Loucy (cell line): ENCODE measurements at regions not wholly inside any gene's neighbourhood (a gene's known extent, or its start where the extent isn't known, plus 50 kb on each side); places are given as distances from the start of the nearest gene placed in this dataset.

ENCODE experiments used
- H2AFZ ChIP-seq: fragments of 200-600 bp; sonication (generic); 2 replicates; pipeline ENCODE4 v1.6.0; 2016; ENCODE audit warnings: antibody characterized with exemption, mild to moderate bottlenecking, low read length, moderate library complexity
- H3F3A ChIP-seq: fragments of 200-600 bp; 2 replicates; pipeline ENCODE4 v1.6.0; 2016; ENCODE audit warnings: antibody characterized with exemption, low read depth, mild to moderate bottlenecking
- H3K27me3 ChIP-seq: fragments of 200-600 bp; sonication (generic); 2 replicates; pipeline ENCODE4 v1.6.1; 2014; ENCODE audit warnings: low read length, mild to moderate bottlenecking; ENCODE audit not compliant: insufficient read depth, poor library complexity, severe bottlenecking
- H3K36me3 ChIP-seq: fragments of 200-600 bp; sonication (generic); 2 replicates; pipeline ENCODE4 v1.6.1; 2016; ENCODE audit warnings: low read length; ENCODE audit not compliant: insufficient read depth
- H3K4me1 ChIP-seq: fragments of 200-600 bp; sonication (generic); 2 replicates; pipeline ENCODE4 v1.5.1; 2014; ENCODE audit warnings: low read length, mild to moderate bottlenecking; ENCODE audit not compliant: insufficient read depth, poor library complexity, severe bottlenecking
- H3K4me2 ChIP-seq: fragments of 200-600 bp; sonication (generic); 2 replicates; pipeline ENCODE4 v1.6.0; 2014; ENCODE audit warnings: antibody characterized with exemption, low read length, low read depth, mild to moderate bottlenecking; ENCODE audit not compliant: poor library complexity, severe bottlenecking
- H3K4me3 ChIP-seq: fragments of 200-600 bp; sonication (generic); 2 replicates; pipeline ENCODE4 v1.5.1; 2014; ENCODE audit warnings: low read length, mild to moderate bottlenecking, mixed read lengths; ENCODE audit not compliant: poor library complexity, severe bottlenecking
- H3K79me2 ChIP-seq: fragments of 200-600 bp; sonication (generic); 2 replicates; pipeline ENCODE4 v1.6.1; 2014; ENCODE audit warnings: low read length; ENCODE audit not compliant: insufficient read depth
- H3K9ac ChIP-seq: fragments of 200-600 bp; sonication (generic); 2 replicates; pipeline ENCODE4 v1.6.0; 2014; ENCODE audit warnings: mild to moderate bottlenecking, low read depth, low read length, moderate library complexity; ENCODE audit not compliant: poor library complexity, severe bottlenecking
- H3K9me2 ChIP-seq: fragments of 200-600 bp; sonication (generic); replicated peaks from 2 replicates; pipeline ENCODE4 v1.6.1; 2016; ENCODE audit warnings: low read depth, low read length, mixed read lengths
- H3K9me3 ChIP-seq: fragments of 200-600 bp; sonication (generic); 2 replicates; pipeline ENCODE4 v1.6.1; 2014; ENCODE audit warnings: mild to moderate bottlenecking, antibody characterized with exemption, low read length, low read depth; ENCODE audit not compliant: insufficient read depth
- H4K20me1 ChIP-seq: fragments of 200-600 bp; sonication (generic); 2 replicates; pipeline ENCODE4 v1.6.0; 2014; ENCODE audit warnings: antibody characterized with exemption, low read length, mild to moderate bottlenecking; ENCODE audit not compliant: insufficient read depth, poor library complexity, severe bottlenecking
- EZH2phosphoT487 ChIP-seq: fragments of 200-600 bp; IDR thresholded peaks from 2 replicates; pipeline ENCODE4 v1.6.1; 2018; ENCODE audit warnings: antibody characterized with exemption, mild to moderate bottlenecking, moderate library complexity, borderline replicate concordance
- TF ChIP-seq, protein P1 (sequence below): fragments of 200-600 bp; sonication (generic); conservative IDR thresholded peaks from 2 replicates; pipeline ENCODE4 v1.5.1; 2014; ENCODE audit warnings: mild to moderate bottlenecking, antibody characterized with exemption, low read length

DNA sequence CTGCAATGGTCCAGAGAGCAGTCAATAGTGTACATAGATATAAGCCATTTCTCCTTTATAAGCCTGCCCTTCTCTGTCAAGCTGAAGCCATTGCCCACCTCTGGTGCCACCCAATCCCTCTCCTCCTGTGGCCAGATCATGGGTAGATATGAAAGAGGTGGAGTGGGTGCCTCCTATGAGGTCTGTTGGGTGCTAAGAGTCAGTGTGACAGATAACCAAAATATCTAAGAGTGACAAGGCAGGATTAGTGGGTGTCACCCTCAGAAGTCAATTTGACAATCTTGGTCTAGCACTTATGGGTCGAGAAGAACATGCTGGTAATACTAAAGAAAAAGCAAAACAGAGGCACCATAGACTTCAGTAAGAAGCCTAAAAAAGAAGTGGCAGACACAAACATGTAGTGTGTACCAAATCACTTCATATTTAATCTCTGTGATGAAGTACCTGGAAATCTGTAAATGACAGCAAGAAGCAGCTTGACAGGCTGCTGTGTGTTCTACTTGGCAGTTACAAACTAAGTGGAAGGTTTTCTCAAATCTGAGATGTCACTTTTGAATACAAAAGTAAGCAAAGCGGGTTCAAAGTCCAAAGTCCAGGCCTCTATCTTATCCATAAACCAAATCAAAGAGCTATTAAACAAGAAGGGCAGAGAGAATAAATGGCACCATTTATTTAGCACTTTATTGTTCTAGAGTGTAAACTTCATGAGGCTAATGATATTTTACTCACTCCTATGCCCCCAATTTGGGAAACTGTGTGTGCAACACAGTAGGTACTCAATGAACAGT lies 118.9 kb upstream of the EOMES start:
- Histone ChIP-seq H3K4me1 (no peaks in the 10 kb centered on the region), H3K9me2 (no peaks in the 10 kb centered on the region)
- TF ChIP-seq EZH2phosphoT487, result no peak
- TF ChIP-seq, protein P1, sequence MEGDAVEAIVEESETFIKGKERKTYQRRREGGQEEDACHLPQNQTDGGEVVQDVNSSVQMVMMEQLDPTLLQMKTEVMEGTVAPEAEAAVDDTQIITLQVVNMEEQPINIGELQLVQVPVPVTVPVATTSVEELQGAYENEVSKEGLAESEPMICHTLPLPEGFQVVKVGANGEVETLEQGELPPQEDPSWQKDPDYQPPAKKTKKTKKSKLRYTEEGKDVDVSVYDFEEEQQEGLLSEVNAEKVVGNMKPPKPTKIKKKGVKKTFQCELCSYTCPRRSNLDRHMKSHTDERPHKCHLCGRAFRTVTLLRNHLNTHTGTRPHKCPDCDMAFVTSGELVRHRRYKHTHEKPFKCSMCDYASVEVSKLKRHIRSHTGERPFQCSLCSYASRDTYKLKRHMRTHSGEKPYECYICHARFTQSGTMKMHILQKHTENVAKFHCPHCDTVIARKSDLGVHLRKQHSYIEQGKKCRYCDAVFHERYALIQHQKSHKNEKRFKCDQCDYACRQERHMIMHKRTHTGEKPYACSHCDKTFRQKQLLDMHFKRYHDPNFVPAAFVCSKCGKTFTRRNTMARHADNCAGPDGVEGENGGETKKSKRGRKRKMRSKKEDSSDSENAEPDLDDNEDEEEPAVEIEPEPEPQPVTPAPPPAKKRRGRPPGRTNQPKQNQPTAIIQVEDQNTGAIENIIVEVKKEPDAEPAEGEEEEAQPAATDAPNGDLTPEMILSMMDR, result no peak

DNA sequence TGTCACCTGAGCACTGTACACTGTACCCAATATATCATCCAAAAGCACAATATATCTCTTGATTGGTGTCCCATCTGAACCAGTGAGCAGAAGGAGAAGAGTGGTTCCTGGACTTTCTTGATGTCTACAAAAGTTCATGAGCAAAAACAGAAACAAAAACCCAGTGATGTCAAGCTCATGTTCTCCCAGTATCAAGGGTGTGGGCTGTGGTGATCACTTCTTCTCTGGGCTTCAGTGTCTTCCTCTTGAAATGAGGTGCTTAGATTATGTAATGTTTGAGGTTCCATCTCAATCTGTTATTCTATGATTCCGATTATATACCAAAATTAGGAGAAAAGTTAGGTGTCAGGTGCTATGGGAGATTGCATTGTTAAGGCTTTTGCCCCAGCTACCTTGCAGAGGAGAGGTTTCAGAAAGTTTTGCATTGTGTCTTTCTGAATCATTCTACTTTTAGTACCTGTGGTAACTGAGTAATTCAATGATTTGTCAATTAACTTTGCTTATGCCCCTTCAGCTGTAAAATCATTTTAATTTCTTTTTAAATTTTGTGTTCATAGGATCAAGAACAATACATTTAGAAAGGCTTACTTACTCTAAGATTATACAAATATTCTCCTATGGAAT lies 122.0 kb upstream of the EOMES start:
- no peak overlapping the region for H2AFZ ChIP-seq
- H3K9ac ChIP-seq, result no peak overlapping the region
- no peaks in the 10 kb centered on the region for H3K27me3 ChIP-seq
- no peaks in the 10 kb centered on the region for H3K79me2 ChIP-seq
- no peaks in the 10 kb centered on the region for H3K9me3 ChIP-seq
- H4K20me1 ChIP-seq, result no peaks in the 10 kb centered on the region
- no peaks in the 10 kb centered on the region for H3K9me2 ChIP-seq
- no peak overlapping the region for H3K4me3 ChIP-seq
- H3F3A ChIP-seq, result no peaks in the 10 kb centered on the region
- no peak overlapping the region for H3K4me2 ChIP-seq
- H3K36me3 ChIP-seq, result no peaks in the 10 kb centered on the region
- H3K4me1 ChIP-seq, result no peaks in the 10 kb centered on the region
- TF ChIP-seq EZH2phosphoT487, result no peak
- TF ChIP-seq, protein P1, result no peak

More for the DNA sequence above, 118.9 kb upstream of the EOMES start:
- Histone ChIP-seq H3K9me3 (no peaks in the 10 kb centered on the region), H2AFZ (no peak overlapping the region), H4K20me1 (no peaks in the 10 kb centered on the region), H3K9ac (no peak overlapping the region), H3K27me3 (no peaks in the 10 kb centered on the region), H3F3A (no peaks in the 10 kb centered on the region), H3K4me3 (no peak overlapping the region), H3K36me3 (no peaks in the 10 kb centered on the region), H3K79me2 (no peaks in the 10 kb centered on the region), H3K4me2 (no peak overlapping the region)

DNA sequence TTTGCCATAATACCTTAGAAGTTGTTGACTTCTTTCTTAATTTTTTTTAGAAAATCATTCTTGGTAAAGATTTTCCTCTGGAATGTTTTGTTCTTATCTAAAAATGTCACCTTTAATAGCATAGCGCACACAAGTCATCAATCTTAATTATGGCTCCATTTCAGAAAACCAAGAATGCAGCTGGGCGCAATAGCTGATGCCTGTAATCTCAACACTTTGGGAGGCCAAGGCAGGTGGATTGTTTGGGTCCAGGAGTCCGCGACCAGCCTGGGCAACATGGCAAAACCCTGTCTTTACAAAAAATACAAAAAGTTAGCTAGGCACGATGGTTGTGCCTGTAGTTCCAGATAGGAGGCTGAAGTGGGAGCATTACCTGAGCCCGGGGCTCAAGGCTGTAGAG lies 125.6 kb upstream of the EOMES start:
- H3K79me2 ChIP-seq, result no peaks in the 10 kb centered on the region
- no peak overlapping the region for H3K4me3 ChIP-seq
- no peaks in the 10 kb centered on the region for H3K36me3 ChIP-seq
- H3K4me2 ChIP-seq, result no peak overlapping the region
- H3K9me2 ChIP-seq, result no peaks in the 10 kb centered on the region
- no peak overlapping the region for H2AFZ ChIP-seq
- H3K9ac ChIP-seq, result no peak overlapping the region
- no peaks in the 10 kb centered on the region; the same call in 1 of the 2 replicates for H3K9me3 ChIP-seq
- no peaks in the 10 kb centered on the region for H3F3A ChIP-seq
- no peaks in the 10 kb centered on the region for H4K20me1 ChIP-seq
- H3K27me3 ChIP-seq, result no peaks in the 10 kb centered on the region
- H3K4me1 ChIP-seq, result no peaks in the 10 kb centered on the region
- TF ChIP-seq, protein P1, result no peak
- TF ChIP-seq EZH2phosphoT487, result no peak
